ENCODE measurements at regions not wholly inside any gene's neighbourhood (a gene's known extent, or its start where the extent isn't known, plus 50 kb on each side); places are given as distances from the start of the nearest gene placed in this dataset.
"Not testable (repeated sequence)": the region's sequence is repeated elsewhere in the genome, so short reads cannot be mapped to it uniquely, and the experiment has no call there.

DNA sequence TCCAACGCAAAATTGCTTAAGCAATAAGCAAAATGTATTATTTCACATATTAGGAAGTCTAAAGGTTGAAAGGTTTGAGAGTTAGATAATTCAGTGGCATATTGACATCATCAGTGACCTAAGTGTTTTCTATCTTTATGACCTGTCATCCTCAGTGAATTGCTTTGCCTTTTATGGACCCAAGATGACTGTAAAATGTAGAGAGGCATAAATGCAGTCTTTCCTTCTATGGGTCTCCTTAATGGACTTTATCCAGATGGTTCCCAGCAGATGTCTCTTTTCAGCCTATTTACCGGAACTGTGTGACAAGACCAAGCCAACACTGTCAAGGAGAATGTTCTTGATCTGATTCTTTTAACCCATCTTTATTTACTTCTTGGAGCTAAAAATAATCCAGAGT, 615.8 kb downstream of the TTLL7 start:
- H3K4me1 Mint-ChIP-seq, ATAC-seq, H3K4me3 Mint-ChIP-seq, H3K9me3 Mint-ChIP-seq, H3K27me3 Mint-ChIP-seq, H3K27ac Mint-ChIP-seq, H3K36me3 Mint-ChIP-seq: not testable (repeated sequence)

DNA sequence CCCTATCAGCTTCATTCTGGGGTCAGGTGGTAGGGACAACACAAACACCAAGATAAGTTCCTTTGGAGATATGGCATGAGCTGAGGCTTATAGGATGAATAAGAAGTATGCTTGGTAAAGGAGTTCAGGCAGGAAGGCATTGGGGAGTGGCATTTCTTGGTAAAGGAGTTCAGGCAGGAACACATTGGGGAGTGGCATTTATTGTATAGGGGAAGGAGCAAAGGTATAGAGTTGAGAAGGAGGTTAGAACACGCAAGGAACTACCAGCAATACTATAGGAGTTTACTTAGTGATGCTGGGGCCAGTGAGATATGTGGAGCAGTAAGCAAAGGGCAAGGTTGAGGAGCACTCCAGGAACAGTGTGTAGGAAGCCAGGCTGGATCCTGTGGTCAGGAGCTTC, 625.9 kb downstream of the TTLL7 start:
- H3K4me3 Mint-ChIP-seq, ATAC-seq, H3K27ac Mint-ChIP-seq, H3K36me3 Mint-ChIP-seq, H3K4me1 Mint-ChIP-seq, H3K9me3 Mint-ChIP-seq, H3K27me3 Mint-ChIP-seq: not testable (repeated sequence)

DNA sequence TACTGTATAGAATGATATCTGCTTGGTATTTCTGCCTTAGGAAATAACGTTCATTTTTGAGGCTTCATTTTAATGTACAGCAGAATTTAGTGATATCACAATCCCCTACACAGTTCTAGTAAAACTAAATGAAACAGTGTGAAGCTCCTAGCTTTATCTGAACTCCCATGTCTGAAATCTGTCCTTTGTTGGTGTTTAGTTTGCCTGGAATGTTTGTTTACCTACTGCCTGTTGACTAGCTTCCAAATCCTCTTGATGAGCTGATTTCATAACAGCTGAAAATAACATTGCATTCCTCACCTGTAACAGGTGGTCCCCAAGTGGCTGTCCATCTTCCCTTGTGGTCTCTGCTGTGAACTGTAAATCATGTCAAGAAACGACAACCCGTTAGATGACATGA, 629.1 kb downstream of the TTLL7 start:
- not testable (repeated sequence) for H3K4me3 Mint-ChIP-seq, H3K27me3 Mint-ChIP-seq, H3K36me3 Mint-ChIP-seq, ATAC-seq, H3K4me1 Mint-ChIP-seq, H3K27ac Mint-ChIP-seq, H3K9me3 Mint-ChIP-seq

DNA sequence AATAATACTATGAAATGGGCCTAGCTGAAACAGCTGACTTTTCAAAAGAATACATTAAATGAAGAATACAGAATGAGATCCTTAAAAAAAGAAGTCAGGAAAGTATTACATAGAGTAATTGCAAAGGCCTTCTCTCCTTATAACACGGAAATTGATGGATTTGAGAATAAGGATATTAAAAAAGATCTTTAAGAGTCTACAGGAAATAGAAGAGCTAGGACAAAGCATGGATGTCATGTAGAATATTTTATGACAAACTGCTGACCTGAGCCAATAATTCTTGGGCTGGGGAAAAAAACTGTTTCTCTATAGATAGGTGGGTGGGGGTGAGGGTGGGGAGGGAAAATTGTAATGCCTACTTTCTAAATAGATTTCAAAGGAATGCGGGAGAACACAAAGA, 633.6 kb downstream of the TTLL7 start:
- not testable (repeated sequence) for H3K9me3 Mint-ChIP-seq, ATAC-seq, H3K27ac Mint-ChIP-seq, H3K27me3 Mint-ChIP-seq, H3K4me3 Mint-ChIP-seq, H3K36me3 Mint-ChIP-seq, H3K4me1 Mint-ChIP-seq

DNA sequence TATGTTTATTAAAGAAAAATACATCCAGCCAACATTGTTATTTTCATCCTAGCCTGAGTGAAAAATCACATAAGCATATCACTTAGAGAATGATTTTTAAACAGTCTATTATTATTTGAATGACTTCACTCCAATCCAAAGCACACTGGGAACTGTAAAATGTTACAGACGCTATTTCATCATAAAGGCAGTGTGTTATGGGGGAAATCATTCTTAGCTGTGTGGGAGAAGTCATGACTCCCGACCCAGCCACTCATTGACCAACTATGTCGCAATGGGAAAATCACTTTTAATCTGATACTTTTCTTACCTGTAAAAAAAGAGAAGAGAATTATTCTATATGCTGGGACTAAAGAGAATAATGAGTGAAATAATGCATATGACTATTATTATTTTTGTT, 653.6 kb downstream of the TTLL7 start:
- not testable (repeated sequence) for ATAC-seq, H3K4me3 Mint-ChIP-seq, H3K36me3 Mint-ChIP-seq, H3K4me1 Mint-ChIP-seq, H3K27ac Mint-ChIP-seq, H3K27me3 Mint-ChIP-seq, H3K9me3 Mint-ChIP-seq

DNA sequence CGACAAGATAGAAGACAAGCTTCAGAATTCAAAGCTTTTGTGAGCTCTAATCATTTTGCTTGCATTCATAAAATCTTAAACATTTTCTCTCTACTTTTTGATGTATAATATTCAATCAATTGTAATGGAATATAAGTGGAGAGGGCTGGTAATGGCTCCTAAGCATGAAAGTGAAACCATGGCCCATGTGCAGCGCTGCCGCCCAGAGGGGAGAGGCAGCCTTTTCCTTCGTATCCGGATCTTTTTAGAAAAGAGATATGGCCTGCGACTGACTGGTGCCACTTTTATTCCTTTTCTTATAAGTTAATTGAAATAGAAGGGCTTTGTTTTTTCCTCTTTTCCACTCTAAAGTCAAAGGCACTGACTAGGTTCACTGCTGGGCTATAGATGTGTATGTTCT, 655.2 kb downstream of the TTLL7 start:
- H3K4me3 Mint-ChIP-seq, H3K27me3 Mint-ChIP-seq, ATAC-seq, H3K9me3 Mint-ChIP-seq, H3K27ac Mint-ChIP-seq, H3K36me3 Mint-ChIP-seq, H3K4me1 Mint-ChIP-seq: not testable (repeated sequence)

DNA sequence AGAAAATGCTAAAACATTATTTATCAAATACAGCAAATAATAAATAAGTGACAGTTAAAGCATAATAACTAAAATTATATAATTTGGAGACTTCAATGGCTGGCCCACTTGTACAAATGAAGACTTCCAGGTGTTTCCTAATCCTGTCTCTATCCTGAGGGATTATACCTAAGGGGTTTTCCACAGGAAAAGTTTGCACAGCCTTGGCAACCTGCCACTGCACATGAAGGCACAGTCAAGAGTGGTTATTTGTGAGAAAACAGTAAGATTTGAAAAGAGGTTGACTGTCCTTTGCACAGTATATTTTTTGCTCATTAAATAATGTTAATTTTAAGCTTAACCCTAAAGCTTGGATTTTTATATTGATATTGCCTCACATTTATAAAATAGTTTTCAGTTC, 655.9 kb downstream of the TTLL7 start:
- H3K36me3 Mint-ChIP-seq, H3K27ac Mint-ChIP-seq, H3K4me1 Mint-ChIP-seq, ATAC-seq, H3K4me3 Mint-ChIP-seq, H3K27me3 Mint-ChIP-seq, H3K9me3 Mint-ChIP-seq: not testable (repeated sequence)

DNA sequence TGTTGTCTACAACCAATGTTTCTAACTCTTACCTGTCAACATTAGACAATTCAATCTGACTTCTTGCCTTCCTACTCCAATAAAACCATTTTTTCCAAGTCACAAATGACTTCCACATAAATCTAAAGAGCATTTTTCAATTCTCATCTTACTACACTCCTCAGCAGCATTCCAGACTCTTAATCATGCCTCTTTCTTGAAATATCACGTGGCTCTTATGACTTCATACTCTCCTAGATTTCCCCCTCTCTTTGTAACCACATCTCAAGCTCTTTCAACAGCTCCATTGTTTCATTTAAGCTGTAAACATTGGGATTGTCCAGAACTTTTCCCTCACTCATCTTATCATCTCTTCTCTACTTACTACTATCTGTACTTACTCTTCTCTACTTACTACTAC, 666.6 kb downstream of the TTLL7 start:
- ATAC-seq, H3K9me3 Mint-ChIP-seq, H3K27me3 Mint-ChIP-seq, H3K4me1 Mint-ChIP-seq, H3K36me3 Mint-ChIP-seq, H3K4me3 Mint-ChIP-seq, H3K27ac Mint-ChIP-seq: not testable (repeated sequence)

DNA sequence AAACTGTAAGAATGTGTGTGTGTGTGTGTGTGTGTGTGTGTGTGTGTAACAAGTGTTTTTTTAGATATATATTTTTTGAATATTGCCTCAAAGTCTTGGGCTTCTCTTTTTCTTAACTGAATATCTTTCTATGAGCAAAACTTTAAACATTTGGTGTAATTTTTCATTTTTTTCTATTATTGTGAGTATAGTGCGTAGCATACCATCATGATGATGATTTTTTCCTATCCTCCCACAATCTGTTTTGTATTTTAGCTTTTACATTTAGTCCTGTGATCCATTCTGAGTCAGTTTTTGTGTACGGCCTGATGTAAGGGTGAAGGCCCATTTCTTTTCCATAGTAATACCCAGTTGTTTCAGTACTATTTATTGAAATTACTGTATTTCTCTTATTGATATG, 680.6 kb downstream of the TTLL7 start:
- no peaks in the 10 kb centered on the region for H3K4me1 Mint-ChIP-seq
- ATAC-seq, result no peak
- no peak overlapping the region for H3K4me3 Mint-ChIP-seq

DNA sequence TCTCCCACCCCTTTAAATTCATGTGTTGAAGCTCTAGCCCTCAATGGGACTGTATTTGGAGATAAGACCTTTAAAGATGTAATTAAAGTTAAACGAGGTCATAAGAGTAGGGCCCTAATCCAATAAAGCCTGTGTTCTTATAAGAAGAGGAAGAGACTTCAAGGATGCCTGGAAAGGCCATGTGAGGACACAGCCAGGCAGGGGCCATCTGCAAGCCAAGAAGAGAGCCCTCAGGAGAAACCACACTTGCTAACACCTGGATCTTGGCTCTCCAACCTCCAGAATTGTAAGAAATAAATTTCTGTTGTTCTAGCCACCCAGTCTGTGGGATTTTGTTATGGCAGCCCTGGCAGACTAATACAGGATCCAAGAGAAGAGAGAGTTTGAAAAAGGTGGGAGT, 683.5 kb downstream of the TTLL7 start:
- H3K27ac Mint-ChIP-seq, H3K36me3 Mint-ChIP-seq, ATAC-seq, H3K4me1 Mint-ChIP-seq, H3K4me3 Mint-ChIP-seq, H3K9me3 Mint-ChIP-seq, H3K27me3 Mint-ChIP-seq: not testable (repeated sequence)

More for the DNA sequence above, 680.6 kb downstream of the TTLL7 start:
- H3K27me3 Mint-ChIP-seq, result no peaks in the 10 kb centered on the region
- no peaks in the 10 kb centered on the region for H3K36me3 Mint-ChIP-seq
- H3K27ac Mint-ChIP-seq, result no peak overlapping the region
- peaks cover 2% of the 10 kb centered on the region for H3K9me3 Mint-ChIP-seq

DNA sequence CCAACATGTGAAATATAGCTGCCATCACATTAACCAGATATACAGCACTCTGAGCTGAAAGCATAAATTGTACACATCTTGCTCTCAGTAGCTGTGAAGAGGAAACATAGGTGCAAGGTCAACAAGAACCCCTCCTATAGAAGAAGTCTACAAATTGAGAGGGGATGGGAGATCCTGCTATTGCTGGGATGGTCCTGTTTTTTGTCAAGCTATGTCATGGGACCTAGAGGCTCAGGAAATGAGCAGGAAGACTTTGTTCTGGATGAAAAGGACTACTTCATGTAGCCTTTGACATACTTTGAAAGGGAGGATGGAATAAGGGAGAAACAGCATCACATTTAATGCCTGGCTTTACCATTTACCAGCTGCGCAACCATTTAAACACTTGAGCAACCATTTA, 688.8 kb downstream of the TTLL7 start:
- not testable (repeated sequence) for H3K27me3 Mint-ChIP-seq, H3K4me1 Mint-ChIP-seq, H3K4me3 Mint-ChIP-seq, H3K36me3 Mint-ChIP-seq, ATAC-seq, H3K27ac Mint-ChIP-seq, H3K9me3 Mint-ChIP-seq

DNA sequence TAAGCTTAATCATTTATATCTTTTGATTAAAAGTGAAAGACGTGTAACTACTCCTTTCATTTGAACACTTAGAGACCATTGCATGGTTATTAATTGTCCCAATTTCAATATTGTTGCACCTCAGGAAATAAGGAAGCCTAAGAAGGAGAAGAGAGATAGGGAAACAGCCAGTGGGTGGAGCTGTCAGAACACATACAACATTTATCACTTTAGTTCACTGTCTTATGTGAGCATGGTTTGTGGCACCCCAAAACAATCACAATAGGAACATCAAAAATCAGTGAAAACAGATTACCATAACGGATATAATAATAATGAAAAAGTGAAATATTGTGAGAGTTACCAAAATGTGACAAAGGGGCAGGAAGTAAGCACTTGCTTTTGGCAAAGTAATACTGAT, 689.9 kb downstream of the TTLL7 start:
- not testable (repeated sequence) for H3K4me3 Mint-ChIP-seq, H3K27me3 Mint-ChIP-seq, H3K9me3 Mint-ChIP-seq, H3K27ac Mint-ChIP-seq, ATAC-seq, H3K36me3 Mint-ChIP-seq, H3K4me1 Mint-ChIP-seq

DNA sequence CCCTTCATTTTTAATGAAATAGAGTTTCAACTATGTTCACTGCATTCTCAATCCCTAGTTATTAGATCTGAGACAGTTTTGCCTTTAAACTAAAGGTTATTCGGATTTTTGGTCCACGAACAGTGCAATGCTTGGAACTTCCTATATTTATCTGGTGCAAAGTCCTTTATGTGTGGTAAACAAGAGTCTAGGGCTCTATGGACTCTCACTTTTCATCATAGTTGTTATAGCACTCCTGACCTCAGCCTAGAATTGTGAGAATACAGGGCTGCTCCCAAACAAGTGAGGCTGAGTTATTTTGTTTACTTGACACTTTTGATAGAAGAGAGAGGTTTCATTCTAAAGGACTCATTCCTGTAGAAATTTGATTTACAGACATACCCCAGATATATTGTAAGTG, 692.1 kb downstream of the TTLL7 start:
- not testable (repeated sequence) for ATAC-seq, H3K36me3 Mint-ChIP-seq, H3K27me3 Mint-ChIP-seq, H3K9me3 Mint-ChIP-seq, H3K4me1 Mint-ChIP-seq, H3K27ac Mint-ChIP-seq, H3K4me3 Mint-ChIP-seq

DNA sequence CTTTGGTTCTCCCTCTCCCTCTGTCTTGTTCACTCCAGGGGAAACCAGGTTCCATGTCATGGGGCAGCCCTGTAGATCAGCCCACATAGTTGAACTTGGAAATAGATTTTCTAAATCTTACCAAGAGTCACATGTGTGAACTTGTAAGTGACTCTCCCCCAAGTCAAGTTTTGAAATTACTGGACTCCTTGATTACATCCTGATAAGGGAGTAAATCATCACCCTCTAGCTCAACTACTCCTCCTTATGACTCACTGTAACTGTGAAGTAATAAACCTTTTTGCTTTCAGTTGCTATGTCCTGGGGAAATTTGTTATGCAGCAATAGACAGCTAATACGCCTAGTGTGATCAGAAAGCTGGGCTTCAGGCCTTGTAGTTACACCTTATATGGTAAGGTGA, 703.3 kb downstream of the TTLL7 start:
- H3K27me3 Mint-ChIP-seq, H3K36me3 Mint-ChIP-seq, H3K27ac Mint-ChIP-seq, H3K4me1 Mint-ChIP-seq, H3K4me3 Mint-ChIP-seq, ATAC-seq, H3K9me3 Mint-ChIP-seq: not testable (repeated sequence)

DNA sequence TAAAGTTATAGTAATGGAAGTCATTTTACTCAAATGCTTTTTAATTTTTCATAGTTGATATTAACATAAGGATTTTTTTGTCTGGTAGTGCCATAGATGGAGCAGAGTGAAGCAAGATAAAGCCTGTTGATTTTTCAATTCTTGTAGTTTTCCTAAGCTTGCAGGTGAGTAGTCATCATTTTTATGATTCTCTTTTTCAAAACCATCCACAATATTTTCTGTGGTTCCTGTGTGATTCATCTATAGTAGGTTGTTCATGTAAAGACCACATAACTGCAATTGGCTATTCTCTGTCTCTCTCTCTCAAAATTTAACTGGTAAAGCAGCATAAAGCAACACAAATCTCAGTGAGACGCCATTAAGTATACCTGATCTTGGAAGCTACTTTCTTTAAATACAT, 711.5 kb downstream of the TTLL7 start:
- H3K36me3 Mint-ChIP-seq, H3K4me3 Mint-ChIP-seq, ATAC-seq, H3K27ac Mint-ChIP-seq, H3K4me1 Mint-ChIP-seq, H3K27me3 Mint-ChIP-seq, H3K9me3 Mint-ChIP-seq: not testable (repeated sequence)

DNA sequence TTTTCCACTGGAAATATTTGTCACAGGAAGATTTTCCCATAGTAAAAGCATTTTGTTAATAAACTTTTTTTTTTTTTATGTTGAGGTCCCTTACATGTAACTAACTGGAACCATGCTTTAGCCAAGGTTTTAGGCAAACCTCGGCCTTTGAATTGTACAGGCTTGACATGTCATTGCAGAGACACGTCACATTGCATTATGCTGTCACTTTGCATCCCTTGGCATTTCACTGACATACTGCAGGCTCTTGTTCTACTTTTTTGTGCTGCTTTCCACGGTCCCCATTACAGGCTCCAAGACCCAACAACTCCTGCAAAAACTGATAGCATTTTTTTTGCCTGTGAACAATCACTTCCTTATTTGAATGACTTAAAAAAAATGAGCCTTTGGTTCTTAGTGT, 724.3 kb downstream of the TTLL7 start:
- not testable (repeated sequence) for ATAC-seq, H3K36me3 Mint-ChIP-seq, H3K4me1 Mint-ChIP-seq, H3K9me3 Mint-ChIP-seq, H3K27ac Mint-ChIP-seq, H3K27me3 Mint-ChIP-seq, H3K4me3 Mint-ChIP-seq

DNA sequence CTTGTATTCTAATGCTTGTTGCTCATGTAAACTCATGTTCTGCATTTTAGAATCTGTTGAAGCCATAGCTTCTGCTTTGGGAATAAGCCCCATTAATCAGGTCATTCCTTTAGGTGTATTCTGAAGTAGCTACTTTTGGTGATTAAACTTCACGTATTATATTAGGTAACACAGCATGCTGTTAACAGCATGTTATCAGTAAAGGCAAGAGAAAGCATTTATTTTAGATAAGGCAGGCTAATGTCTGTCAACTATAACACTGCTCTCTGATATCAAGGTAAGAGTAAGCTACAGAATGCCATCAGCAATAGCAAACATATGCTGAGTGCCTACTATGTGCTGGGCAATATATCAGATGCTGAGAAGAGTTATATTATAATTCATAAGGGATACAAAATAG, 726.4 kb downstream of the TTLL7 start:
- ATAC-seq, H3K4me1 Mint-ChIP-seq, H3K27ac Mint-ChIP-seq, H3K4me3 Mint-ChIP-seq, H3K27me3 Mint-ChIP-seq, H3K36me3 Mint-ChIP-seq, H3K9me3 Mint-ChIP-seq: not testable (repeated sequence)

DNA sequence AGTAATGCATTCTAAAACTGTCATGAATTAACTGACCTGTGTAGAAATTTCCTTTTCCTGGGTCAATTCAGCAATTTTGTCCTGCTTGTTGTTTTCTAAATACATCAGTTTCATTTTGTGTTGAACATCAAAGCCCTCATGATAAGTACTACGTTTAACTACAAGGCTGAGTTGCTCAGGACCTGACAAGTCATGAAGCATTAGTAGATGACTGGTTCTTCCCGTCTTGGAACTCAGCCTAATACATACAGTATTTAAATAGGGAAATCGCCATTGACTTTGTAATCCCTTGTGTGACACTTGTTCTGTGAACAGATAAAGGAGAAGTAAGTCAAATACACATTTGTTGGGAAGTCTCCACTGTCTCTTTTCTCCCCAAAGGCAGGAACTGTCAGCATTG, 727.1 kb downstream of the TTLL7 start:
- H3K36me3 Mint-ChIP-seq, H3K9me3 Mint-ChIP-seq, H3K27ac Mint-ChIP-seq, H3K4me3 Mint-ChIP-seq, ATAC-seq, H3K27me3 Mint-ChIP-seq, H3K4me1 Mint-ChIP-seq: not testable (repeated sequence)
